Left renal pelvis (tissue), 4 donors: ENCODE measurements at regions not wholly inside any gene's neighbourhood (a gene's known extent, or its start where the extent isn't known, plus 50 kb on each side); places are given as distances from the start of the nearest gene placed in this dataset.

Experiments
- DNase-seq, 4 donors: peaks; one replicate each; pipeline ENCODE4 v3.0.0-alpha.2; 2013; ENCODE audit warnings: low read depth in 4 of 4, low spot score in 3 of 4

DNA sequence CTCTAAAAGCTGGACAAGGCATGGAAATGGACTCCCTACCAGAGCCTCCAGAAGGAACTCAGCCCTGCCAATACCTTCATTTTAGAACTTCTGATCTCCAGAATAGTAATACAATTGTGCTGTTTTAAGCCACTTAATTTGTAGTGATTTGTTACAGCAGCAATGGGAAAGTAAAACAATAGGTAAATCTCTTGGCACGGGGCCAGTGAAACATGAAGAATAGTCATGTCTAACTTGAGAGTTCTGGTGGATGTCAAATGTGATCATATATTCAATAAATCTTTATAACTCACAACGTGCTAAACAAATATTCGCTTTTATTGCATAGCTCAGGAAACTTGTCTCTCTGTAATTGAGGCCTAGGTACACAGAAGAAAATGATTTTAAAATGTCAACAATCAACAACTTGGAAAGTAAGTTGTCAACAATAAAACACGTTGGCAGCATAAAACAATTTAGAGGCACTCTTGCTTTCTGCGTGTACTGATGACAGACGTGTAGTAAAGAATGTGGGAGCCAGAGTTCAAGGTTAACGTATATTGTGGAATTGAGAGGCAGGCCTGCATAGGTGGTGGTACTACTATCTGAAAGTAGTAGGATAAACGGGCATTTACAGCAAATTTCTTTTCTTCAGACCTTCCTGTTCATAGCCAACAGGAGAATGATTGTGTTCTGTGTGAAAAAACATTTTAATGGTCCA lies 140.5 kb upstream of the OPRM1 start:
- no peak for DNase-seq

DNA sequence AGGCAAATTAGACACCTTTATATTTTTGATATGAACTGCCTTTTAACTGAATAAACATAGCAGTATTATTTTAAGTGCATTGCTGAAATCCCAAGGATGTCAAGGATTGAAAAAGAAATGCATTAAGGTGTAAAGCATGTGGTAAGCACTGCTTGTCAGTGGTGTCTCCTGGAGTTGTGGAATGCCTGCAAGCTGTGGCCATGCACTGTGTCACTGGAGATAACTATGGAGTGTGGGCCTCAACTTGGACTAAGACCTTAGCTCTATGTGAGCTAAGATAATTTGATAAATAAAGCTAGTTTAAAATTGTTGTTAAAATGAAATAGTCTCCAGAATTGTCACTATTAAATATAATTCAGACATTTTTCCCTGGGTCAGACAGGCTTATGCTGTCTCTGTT lies 156.6 kb upstream of the OPRM1 start:
- DNase-seq: no peak

DNA sequence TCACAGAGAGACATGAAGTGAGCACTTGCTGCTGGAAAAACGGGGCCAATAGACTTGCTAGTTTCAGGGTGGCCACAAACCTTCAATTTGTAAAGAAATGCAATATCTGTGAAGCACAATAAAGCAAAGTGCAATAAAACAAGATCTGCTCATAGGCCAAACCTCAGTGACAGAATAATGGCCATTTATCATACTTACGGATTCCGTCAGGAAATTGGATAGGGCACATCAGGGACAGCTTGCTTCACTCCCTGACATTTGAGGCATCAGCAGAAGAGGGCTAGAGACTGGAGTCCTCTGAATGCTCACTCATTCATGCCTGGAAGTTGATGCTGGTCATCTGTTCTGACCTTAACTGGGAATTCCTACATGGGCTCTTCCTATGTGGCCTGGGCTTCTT lies 165.5 kb upstream of the OPRM1 start:
- DNase-seq: peak in 3 of 4 donors; percentile 2 to 19 (median 12)

DNA sequence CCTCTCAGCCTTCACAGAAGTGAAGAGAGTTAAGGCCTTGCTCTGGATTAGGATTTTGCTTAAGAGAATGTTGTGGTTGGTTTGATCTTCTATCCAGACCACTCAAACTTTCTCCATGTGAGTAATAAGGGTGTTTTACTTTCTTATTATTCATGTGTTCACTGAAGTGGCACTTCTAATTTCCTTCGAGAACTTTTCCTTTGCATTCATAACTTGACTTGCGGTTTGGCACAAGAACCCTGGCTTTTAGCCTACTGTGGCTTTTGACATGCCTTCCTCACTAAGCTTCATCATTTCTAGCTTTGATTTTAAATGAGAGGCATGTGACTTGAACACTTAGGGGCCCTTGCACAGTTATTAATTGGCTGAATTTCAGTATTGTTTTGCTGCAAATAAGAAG lies 166.1 kb upstream of the OPRM1 start:
- DNase-seq: no peak

DNA sequence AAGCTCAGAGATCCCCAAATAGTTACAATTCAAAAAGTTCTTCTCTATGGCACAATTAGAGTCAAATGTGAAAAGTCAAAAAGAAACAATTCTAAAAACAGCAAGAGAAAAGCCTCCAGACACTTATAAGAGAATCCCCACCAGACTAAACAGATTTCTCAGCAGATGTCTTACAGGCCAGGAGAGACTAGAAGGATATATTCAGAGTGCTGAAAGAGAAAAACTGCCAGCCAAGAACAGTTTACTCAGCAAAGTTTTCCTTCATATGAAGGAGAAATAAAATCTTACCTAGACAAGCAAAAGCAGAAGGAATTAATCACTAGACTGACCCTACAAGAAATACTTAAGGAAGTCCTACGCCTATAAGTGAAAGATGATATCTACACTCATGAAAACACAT lies 176.1 kb upstream of the OPRM1 start:
- DNase-seq: no peak

DNA sequence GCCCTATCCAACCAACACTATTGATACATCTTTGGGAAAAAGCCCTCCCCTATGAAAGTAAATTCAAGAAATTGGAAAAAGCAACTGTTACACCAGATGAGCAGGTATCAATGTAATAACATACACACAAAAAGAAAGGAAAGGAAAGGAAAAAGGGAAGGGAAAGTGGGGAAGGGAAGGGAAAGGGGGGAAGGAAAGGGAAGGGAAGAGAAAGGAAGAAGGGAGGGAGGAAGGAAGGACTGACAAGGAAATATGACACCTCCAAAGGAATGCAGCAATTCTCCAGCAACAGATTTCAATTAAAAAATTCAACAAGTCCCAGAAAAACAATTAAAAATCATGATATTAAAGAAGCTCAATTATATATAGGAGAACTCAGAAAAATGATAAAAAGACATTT lies 176.9 kb upstream of the OPRM1 start:
- no peak for DNase-seq

DNA sequence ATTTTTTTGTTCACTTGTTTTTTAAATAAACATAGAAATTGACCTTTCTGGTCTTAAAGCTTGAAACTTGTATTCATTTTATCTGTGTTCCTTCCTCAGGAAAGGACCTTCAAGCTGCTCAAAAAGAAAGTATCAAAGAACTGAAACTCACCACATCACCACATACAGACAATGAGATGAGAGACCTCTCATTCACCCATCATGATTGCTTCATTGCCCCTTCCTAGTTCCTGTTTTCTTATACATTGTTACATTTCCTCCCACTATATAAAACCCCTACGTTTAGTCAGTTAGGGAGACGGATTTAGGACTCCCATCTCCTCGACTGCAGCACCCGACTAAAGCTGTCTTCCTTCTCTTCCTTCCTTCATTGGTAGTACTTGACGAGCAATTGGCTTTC lies 180.5 kb upstream of the OPRM1 start:
- no peak for DNase-seq

DNA sequence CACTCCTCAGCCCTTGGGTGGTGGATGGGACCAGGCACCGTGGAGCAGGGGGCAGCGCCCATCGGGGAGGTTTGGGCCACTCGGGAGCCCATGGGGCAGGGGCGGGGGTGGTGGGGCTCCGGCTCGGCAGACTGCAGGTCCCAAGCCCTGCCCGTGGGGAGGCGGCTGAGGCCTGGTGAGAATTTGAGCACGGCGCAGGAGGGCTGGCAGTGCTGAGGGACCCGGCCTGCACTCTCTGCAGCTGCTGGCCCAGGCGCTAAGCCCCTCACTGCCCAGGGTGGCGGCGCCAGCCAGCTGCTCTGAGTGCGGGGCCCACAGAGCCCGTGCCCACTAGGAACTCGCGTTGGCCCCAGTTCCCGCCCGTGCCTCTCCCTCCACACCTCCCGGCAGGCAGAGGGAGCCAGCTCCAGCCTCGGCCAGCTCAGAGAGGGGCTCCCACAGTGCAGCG lies 182.1 kb upstream of the OPRM1 start:
- no peak for DNase-seq

DNA sequence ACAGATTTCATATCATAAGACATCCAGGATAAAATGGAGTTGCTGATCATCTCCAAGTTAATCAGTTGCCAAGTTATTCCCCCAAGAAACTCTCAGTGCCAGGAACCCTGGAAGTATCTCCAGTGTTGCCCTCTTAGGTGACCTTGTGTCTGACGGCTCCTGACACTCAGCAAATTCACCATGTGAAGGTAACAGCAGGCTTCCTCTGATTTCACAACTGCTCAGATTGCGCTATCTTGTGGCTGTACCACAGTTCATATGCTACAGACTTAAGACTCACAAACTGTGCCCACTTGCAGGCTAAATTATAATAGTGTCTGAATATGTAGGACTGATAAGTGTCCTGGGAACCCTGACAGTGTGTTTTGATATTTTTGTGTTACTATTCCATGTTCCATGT lies 186.6 kb upstream of the OPRM1 start:
- no peak for DNase-seq

DNA sequence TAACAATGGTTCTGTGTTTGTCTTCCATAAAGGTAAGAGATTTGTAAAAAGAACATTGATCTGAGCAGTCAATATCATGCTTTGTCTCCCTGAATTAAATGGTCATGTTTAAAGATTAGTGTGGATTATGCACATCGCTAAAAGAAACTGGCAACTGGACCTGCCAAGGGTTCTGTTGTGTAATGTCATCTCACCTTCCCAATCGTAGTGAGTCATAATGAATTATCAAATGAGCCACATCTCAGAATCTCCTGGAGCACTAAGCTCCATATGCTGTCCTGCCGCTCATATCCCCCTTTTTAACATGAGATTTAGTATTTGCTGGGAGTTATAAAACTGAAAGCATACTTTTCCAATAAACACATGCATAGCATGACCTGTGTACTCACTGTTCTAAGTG lies 187.0 kb upstream of the OPRM1 start:
- no peak for DNase-seq

DNA sequence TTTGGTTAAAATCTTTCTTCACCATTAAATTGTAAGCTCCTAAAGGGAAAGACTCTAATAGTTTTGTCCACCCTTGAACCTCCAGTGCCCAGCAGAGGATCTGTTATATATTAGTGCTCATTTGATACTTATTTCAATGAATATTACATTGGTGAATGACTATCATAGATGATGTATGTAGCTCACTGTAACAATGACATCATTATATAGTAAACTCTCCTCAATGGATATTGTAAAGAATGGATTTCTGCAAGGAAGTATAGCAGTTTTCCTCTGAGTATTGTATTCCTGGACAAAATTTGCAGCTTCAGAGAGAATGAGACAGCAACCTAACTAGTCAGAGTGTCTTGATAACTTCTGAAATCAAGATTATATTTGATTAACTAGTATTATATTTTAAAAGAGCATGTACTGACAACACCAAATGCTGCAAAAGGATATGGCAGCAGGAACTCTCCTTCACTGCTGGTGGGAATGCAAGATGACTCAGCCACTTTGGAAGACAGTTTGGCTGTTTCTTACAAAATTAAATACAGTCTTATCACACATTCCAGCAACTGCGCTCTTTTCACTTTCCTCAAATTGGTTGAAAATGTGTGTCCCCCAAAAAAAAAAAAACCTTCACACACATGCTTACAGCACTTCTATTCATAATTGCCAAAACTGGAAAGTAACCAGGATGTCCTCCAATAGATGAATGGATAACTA lies 189.8 kb upstream of the OPRM1 start:
- no peak for DNase-seq

DNA sequence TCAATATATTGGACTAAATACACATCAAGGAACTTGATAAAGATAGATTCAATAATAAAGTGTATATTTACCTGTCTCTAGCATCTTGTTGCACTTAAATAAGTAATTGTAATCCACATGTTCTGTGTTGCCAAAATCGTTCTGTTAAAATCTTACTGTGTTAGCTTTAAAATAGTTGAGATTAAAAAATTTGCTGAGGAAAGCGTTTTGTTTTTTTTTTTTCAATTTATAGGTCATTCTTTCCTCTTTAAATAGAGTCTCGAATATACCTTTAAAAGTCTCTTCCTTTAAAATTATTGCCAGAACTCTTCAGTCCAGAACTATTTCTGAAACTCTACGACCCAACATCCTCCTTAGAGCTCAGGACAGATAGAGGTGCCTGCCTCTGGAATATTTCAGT lies 195.6 kb upstream of the OPRM1 start:
- no peak for DNase-seq

DNA sequence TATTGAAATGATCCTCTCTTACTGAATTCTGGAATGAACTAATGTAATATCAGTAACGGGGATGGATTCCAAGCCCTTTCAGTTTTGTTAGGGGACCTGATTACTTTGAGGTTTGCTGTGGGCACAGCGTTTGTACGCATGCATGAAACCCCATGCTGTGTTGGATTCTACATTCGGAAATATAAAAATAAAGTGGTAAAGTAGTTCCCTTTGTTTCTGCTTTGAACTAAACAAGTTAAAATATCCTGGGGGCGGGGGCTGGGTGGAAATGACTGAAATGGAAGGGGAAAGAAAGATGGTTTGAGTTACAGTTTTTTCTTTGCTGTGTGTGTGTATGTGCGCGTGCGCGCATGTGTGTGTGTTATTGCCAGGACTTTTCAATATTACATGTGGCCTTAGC lies 196.5 kb upstream of the OPRM1 start:
- no peak for DNase-seq

DNA sequence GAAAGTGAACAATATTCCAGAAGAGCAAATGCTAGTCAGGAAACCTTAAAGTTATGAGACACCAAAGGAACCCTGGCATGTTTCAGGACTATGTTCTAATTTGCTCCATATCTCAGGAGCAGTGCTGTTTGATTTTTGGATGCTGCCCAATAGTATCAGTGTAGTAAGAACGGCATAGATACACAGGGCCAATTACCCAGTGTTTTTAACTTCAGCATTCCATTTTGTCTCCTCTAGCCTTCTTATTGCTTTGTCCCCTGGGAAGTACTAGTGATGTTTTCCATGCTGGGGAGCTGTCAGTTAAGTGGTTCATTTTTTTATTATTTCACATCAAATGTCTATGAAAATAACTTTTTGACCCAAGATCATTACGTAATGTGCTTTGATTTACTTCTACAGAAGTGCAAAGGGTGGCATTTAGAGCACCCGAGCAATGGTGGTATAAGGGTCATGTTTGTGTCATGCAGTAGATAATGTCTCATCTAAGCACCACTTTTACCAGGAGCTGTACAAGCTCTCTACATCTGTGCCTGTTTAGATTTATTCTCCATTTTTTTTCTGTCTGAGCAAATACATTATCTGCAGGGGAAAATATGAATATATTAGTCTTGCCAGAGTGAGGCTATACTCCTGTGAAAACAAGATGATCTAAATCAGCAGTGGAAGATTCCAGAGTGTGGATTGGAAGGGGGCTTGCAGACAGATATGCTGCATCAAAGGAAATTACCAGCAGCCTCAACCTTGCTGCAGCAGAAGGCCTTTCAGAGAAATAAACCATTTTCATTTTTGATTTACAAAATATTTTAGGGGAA lies 198.8 kb upstream of the OPRM1 start:
- DNase-seq: no peak

DNA sequence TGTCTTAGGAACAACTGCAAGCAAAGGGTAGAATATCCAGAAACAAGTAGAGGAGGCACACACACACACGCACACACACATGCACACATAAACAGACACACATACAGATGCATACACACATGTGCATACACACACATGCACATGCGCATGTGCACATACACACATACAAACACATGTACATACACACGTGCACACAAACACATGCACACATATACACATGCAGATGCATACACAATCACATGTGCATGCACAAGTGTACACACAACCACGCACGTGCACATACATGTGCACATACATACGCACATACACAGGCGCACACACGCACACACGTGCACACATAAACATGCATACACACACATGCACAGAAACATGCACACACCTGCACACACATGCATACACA lies 206.5 kb upstream of the OPRM1 start:
- DNase-seq: no peak

DNA sequence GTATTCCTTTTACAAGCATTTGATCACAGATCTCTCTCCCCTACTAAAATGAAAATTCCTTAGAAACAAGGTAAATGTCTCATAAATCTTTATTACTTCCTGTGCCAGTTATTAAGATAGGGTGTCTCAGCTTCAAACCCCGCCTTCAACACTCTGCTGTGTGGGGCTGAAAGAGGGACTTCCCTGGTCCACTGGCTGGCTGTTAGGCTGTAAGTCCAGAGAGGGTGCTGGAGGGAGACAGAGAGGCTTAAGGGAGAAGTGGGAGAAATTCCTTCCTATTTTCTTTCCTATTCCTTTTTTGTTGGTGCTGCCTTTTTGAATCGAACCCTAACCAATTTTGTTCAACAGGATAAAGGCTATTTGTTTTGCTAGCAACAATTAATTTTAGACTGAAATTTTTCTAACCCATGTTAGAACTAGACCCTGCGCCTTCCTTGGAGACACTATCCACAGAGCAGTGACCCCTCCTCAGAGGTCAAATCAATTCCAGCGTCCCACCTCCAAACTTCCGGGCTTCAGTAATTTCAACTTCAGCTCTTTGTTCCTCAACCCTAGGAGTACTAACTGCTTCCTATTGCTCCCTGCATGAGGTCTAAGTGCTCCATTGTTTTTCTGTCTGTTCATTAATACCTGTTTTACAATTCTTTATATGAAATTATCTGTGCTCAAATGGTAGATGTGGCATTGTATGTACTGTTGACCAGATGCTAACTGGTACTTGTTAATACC lies 207.5 kb upstream of the OPRM1 start:
- DNase-seq: no peak

DNA sequence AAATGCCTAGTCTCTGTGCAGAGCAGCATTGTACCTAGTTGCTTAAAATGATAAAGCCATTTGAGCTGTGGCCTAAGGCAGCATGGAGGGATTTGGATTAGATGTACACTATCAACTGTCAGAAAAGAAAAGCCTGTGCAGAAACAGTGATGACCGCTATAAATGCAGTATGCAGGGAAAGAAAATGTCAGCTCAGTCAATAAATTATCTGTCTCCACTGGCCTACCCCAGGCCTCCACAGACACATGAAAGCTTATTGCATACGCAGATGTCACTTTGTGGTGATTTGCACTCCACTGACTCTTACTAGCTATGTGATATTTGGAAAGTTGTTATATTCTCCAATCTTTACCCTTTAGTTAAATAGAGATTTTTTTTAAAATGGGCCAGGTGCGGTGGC lies 221.9 kb upstream of the OPRM1 start:
- no peak for DNase-seq

DNA sequence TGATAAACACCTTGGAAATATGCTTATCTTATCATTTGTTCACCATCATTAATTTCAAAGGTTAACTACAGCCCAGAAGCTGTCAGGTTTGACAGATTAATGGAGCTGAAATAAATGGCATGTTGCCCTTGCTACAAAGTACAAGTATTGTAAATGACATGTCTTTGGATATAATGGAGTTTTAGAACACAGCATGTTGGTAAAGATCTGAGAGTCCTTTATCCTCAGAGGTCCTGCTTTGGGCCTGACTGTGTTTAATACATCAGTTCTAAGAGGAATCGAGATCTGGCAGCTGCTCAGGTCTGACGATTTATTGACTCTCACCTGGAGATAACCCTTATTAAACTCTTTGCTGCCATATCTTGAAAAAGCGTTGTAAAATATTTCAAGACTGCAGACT lies 222.7 kb upstream of the OPRM1 start:
- no peak for DNase-seq

DNA sequence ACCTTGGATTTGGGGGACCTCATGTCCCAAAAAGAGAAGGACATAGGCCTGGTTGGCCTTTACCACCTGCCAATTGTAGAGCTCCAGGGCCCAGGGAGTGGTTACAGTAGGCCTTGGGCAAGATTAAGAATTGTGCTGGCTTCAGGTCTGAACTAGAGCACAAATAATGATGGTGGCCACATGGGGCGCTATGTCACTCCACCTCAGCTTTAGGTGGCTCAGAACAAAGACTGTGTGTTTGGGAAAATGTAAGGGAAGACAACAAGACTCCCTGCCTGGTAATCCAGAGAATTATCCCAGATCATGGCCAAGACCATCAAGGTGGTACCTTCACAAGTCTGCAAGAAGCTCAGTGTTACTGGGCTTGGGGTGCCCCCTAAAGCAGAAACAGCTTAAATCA lies 224.9 kb upstream of the OPRM1 start:
- DNase-seq: no peak

DNA sequence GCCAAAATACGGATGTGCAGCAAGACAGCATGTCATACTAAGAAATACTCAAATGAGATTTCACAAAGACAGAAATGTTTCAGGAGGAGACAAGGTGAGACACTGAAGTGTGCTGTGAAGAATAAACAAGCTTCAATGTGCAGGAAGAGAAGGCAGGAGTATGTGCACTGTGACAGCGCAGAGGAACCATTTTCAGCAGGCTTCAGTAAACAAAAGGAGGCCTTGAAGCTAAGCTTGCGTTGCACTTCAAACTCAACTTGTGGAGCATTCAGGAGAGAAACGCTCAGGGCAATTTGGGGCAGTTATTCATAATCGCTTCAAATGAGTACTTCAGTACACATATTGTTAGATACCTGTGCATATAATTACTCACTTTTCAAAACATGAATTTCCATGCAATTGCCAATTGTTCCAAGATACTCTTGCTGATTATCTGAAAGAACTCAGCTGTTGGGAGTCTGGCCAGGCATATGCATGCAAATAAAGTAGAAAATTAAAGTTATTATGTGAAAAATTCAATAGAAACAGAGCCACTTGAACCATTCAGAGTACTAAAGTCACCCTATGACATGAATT lies 234.2 kb upstream of the OPRM1 start:
- no peak for DNase-seq

DNA sequence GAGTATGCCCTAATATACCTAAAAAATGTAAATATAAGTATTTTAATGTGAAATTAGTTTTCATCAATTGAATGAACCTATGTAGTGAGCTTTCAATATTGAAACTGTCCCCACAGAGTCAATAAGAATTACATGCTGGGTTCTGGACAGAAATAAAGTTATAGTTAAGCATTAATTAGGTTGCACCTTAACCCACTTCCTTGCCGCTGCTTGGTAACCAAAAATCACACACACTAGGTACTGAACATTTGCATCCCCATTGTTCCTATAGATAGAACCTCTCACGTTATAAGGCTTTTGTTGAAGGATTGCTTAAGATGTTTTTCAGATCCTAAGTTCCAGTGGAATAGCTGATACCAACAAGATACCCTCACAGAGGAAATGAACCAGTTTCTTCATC lies 237.1 kb upstream of the OPRM1 start:
- DNase-seq: no peak
